GM21423 (cell line): ENCODE measurements at regions not wholly inside any gene's neighbourhood (a gene's known extent, or its start where the extent isn't known, plus 50 kb on each side); places are given as distances from the start of the nearest gene placed in this dataset.

Experiments used
- ATAC-seq: cut with Tn5 transposase; IDR thresholded peaks from one replicate; pipeline ENCODE4 v1.9.1; 2021; ENCODE audit warnings: mild to moderate bottlenecking, moderate library complexity; ENCODE audit not compliant: unreplicated experiment

DNA sequence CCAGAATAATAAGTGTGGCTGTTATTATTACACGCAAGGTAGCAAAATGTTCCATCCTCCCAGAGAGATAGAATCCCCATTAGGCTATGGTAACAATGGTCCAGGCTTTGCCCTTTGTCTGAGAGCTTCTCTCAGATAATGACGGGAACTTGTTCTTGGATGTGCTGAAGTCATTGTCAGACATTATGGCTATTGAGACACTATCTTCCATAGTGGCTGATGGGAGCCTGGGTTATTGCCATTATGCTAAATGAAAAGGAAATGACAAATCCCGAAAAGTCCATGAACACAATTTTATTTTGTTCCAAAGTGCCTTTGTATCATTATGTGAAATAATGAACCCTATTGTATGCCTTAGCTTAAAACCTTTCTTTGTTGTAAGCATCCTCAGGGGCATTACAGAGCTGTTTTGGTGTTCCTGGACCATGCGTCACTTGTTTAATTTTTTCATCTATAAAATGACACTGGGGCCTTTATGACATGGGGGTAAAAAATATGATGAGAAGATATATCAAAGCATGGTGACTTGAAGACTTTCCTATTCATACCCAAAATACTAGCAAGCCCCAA, 218.5 kb downstream of the KCNS3 start:
- ATAC-seq = no peak

DNA sequence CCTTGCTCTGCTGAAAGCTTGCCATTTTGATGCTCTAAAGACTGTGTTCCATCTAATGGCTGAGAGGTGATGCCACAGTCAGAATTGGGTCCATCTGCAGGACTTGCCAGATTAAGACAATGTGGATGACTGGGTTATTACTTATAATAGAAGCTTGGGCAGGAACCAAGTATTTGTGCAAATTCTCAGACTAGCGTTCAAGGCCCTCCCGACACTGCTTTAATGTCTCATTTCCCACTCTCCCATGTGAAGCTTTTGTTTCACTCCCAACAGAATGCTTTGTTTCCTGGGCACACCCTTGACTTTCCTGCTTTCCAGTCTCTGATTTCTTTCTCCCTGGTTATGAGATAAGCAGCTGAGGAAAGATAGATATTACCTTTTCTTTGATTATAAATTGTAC, 215.8 kb downstream of the KCNS3 start:
- no peak for ATAC-seq

DNA sequence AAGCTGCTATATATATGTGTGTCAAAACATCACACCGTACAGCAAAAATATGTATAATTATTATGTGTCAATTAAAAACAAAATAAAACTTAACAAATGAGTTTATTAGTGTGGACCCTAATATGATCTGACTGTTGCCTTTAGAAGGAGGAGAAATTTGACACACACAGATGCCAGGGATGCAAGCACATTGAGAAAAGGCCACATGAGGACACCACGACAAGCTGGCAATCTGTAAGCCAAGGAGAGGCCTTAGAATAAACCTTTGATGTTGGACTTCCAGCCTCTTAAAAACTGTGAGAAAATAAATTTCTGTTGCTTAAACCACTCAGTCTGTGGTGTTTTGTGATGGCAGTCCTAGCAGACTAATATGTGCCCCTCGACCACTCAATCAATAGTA, 214.7 kb downstream of the KCNS3 start:
- no peak for ATAC-seq

DNA sequence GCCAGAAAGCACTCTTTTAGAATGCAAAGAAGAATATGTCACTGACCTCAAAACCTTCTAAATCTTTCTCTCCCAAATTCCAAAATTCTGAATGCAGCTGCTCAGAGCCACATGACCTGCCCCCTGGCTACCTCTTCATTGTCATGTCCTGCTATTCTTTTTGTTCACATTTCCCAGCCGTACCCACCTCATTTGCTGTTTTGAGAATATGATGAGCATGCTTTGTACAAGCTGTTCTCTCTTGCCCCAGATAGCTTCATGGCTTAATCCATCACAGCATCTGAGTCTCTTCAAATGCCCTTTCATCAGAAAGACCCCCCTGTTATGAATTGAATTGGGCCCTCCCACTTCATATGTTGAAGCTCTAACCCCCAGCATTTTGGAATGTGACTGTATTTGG, 214.3 kb downstream of the KCNS3 start:
- ATAC-seq = no peak

DNA sequence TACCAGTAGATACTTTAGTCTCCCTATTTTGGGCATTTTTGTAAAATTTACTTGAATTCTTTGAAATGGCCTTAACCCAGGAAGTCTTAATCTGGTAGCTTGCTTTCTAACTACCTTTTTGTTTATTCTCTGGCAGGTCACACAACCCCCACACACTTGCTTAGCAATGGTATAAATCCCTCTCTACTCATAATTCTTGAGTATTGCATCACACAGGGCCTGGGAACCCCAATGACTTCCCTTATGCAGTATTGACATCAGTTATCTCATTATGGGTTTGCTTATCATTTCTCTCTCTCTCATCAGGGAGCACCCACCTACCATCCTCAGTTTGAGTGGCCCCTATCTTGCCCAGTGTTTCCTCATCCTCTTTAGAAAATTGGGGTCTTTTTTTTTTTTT, 207.1 kb downstream of the KCNS3 start:
- ATAC-seq = no peak

DNA sequence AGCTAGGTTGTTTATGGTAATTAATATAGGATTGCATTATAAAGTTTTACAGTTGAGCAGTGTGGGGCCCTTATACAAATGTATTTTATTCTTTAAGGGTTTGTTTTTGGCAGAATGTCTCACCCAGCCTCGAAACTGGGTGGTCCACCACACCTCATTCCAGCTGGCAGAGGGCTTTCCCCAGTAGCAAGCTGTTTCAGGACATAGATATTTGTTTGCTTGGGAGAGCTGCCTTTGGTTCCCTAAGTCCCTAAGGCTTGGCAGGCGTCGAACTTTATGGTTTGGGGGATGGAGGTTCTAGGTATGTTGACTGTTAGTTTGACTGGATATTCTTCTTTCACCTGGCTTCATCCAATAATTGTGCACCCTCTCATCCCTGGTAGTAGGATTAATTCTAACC, 205.9 kb downstream of the KCNS3 start:
- ATAC-seq = no peak

DNA sequence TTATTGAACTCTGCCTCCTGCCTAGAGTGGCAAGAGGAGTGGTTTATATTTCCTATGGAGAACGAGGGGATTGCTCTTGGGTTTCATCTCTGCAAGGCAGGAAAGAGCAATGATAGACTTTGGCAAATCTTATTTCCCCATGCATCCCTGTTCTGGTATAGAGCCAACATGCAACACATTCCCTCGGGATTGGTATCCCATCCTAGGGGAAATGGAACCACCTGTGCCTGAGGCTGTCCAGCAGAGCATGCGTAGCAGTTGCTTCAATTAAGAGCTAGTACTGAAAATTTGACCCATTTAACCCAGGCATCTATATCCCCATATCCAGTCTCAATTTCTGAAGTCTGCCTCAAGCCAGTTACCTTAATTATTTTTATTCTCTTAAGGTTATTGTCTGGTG, 205.3 kb downstream of the KCNS3 start:
- ATAC-seq = no peak

DNA sequence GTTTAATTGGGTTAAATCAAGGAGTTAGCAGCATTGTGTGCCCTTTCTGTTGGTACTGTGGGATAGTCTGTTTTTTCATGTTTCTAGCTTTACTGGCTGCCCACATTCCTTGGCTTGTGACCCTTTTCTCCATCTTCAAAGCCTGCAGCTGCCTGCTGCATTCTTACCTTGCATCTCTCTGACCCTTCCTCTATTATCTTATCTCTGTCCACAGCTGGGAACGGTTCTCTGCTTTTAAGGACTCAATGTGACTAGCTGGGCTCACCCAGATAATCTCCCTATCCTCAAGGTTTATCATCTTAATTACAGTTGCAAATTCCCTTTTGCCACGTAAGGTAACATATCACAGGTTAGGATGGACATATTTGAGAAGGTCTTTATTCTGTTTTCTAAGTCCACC, 199.7 kb downstream of the KCNS3 start:
- no peak for ATAC-seq

DNA sequence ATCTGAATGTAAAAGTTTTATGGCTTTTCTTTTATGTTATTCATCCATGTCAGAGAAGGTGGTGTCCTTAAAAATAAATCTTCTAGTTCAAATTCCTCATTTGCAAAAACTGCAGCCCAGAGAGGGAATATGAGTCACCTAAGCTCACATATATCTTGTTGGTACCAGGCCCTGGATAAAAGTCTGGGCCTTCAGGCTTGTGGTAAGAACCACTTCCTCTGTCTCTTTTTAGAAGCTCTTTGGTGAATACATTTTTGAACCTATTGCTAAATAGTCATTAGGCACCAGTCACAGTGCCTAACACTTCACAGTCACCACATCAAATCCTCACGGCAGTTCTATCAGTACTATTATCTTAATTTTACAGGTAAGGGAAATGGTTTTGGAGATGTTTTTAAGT, 199.2 kb downstream of the KCNS3 start:
- ATAC-seq = no peak

DNA sequence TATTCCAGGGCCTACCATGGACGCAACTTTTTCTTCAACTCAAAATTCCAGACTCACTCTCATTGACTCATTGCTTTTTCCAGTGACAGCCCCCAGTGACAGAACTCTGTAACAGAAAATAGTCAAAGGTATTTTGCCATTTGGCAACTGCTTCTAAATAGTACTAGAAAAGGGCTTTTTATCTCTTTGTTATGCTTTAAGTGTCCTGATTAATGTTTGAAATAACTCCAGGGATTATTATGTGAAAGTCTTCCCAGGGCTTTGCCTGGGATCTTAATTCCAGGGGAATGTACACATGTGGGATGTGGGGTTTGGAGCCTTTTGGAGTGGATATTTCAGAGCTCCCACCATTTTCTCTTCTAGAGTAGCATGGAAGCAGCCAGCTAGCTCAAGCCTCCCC, 198.8 kb downstream of the KCNS3 start:
- no peak for ATAC-seq

DNA sequence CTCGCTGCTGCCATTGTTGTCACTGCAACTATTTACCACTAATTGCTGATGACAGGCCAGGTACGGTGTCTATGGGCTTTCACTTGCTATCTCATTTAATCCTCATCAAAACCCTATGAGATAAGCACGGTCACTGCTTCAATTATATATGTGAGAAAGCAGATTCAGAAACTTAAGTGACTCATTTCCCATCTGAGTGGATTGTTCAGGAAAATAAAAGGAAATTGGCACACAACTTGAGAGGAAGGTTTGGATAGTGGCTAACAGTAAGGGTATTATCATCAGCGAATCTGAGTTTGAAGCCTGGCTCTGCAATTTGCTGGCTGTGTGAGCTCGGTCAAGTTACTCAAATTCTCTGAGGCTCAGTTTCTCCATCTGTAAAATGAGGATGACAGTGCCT, 196.0 kb downstream of the KCNS3 start:
- no peak for ATAC-seq

DNA sequence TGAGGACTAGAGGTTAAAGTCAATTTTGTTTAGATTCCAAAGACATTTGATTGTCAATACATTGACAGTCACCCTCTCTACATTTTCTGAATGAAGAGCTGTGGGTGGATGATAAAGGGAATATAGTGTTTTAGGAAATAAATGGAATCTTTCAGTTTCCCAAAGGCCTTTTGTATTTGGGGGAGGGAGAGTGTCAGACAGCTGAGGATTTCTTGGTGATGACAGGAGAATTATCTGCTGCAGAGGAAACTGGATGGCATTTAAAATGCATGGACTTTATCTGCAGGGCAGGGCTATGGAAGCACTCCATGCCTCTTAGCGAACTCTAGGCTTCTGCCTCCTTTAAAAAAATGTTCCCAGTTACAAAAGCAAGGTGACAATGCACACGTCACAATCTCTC, 195.1 kb downstream of the KCNS3 start:
- no peak for ATAC-seq

DNA sequence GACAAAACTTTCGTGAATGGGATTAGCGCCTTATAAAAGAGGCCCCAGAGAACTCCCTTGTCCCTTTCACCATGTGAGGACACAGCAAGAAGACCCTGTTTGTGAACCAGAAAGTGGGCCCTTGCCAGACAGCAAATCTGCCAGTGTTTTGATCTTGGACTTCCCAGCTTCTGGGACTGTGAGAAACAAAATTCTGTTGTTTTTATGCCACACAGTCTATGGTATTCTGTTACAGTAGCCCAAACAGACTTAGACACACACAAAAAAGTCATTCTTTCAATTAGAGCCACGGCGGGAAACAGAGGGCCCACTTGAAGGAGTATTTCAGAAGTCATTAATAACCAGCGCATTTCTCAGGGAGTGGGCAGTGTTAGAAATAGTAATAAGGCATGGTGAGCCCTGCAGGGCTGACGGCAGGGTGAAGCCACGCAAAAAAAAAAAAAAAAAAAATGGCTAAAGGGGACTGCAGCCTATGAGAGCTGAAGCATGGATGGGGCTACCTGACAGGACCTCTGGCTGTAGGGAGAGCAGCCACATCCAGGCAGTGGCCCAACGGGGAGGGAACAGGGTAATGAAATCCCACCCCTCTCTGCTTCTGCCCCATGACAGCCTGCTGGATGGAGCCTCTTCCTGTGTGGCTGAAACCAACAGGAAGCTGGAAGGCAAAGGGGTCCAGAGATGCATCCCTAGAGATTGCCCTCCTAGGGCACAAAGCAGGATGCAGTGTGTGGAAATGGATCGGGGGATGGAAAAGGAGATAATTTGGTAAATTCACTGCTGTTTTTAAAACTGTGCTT, 189.3 kb downstream of the KCNS3 start:
- ATAC-seq = no peak

DNA sequence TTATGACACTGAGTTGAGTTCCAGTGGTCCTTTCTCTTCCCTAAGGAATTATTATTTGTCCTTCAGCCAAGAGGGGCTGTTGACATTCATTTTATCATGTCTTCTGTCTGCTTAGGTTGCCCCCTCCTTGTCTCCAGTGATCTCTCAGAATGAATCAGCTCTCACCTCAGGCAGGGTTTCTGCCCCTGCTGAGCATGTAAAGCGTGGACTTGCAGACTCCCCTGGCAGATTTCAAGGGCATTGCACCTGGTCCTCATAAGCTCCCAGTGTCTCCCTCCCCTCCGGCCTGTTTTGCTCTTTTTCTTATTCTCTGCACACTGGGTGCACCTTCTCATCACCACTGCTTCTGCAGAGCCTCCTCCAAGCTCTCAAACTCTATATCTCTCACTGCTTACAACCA, 188.4 kb downstream of the KCNS3 start:
- no peak for ATAC-seq

DNA sequence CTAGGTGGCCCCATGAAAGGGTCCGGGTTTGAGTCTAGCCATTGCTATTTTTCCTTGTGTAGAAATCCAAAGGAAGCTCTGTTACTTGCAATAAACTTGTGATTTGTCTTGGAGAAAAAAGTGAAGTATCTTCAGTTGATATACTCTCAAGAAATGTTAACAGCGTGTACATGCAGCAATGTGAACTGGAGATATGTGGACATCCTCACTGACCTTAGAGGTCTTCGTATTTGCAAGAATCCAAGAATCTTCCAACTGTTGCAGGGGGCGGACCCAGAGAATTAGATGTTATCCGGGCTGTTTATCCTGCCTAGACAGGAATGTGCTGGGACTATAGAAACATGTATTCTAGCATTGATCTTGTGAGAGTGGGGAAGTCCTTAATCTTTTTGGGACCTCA, 187.6 kb downstream of the KCNS3 start:
- no peak for ATAC-seq

DNA sequence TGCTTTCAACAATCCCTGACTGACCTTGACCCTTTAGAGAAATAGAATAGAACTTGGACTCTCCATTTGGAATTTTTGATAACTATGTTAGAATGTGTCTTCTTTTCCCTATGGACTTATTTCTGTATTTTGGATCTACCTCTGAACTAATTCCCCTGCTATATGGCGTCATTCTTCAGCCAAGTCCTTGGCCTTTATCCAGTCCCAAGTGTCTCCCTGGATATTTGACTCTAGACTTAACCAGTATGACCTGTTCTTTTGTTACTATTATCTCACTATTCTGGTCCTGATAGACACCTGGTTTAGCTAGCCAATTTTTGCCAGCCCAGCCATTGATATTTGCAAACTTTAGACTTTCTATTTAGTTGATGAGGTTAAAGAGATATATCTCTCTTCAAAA, 186.8 kb downstream of the KCNS3 start:
- no peak for ATAC-seq

DNA sequence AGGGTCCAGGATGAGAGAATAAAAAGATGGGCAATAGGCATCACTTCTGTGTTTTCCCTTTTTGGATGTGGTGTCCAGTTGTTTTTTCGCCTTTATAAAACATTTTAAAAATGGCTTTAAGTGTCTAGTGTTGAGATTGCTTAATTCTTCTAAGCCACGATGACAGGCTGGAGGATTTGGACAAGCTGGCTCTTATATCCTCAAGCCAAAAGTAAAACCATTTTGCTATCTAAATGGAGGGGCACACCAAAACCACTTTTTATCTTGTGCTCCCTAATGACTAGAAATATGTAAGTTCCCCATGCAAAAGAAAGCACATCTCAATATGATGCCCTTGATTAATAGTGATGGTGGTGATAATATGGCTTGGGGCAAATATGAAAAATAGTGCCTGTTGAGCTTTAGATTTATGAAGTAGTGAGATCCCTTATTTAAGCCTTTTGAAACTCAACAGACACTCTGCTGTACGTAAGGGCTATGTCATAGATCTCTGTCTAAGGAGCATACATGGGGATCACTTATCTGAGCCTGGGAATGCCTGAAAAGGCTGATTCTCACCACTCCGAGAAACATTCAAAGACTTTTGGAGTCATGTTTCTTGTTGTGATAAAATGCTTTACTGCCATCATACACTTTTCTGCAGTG, 185.5 kb downstream of the KCNS3 start:
- ATAC-seq = no peak

DNA sequence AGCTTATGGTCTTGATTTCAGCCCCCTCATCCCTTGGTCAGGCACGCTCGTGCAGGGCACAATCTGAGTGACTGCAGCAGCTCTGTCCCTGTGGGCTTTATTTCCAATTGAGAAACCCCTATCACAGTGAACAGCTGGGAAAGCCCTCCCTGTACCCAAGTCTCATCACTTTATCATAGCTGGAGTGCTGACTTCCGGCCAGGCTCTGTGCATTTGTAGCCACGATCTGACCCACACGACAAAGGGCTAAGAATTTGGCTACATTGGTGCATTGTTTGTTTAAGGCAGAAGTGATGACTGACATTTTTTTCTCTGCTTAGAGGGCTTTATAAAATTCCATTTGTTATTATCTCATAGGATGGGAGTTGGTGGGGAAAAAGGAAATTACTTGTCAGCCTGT, 184.4 kb downstream of the KCNS3 start:
- ATAC-seq = no peak

DNA sequence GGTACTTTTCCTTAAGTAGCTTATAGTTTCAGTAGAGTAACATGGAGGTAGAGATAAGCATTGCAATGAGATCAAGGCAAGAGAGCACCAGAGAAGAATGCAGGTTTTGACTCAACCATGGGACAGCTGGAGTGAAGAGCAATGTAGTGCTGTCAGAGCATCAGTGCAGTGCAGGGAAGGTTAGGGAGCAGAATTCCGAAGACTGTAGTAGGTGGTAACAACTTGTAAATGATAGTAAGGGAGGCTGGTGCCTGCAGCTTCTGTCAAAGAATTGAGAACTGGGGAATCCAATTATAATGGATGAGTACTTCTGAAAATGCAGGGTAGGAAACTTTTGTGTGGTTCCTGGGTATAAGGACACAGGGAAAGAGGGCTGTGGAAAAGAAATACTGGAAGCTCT, 183.2 kb downstream of the KCNS3 start:
- ATAC-seq = no peak

DNA sequence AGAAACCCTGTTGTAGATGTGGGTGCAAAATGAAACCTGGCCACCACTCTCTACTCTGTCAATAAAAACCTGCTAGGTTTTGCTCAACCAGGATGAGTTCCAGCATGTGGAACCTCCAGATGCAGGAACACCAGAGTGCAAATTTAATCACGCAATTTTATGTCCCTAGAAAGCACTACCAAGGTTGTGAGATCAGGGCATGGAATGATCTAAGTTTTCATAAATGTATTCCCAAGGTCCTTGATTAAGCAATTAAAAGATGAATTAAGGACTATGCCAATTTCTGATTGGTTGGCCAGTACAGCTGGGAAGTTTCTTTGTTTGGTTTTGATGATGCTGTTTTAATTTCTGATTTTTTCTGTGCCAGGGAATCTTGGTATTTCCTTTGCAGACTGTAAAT, 179.2 kb downstream of the KCNS3 start:
- ATAC-seq = no peak

DNA sequence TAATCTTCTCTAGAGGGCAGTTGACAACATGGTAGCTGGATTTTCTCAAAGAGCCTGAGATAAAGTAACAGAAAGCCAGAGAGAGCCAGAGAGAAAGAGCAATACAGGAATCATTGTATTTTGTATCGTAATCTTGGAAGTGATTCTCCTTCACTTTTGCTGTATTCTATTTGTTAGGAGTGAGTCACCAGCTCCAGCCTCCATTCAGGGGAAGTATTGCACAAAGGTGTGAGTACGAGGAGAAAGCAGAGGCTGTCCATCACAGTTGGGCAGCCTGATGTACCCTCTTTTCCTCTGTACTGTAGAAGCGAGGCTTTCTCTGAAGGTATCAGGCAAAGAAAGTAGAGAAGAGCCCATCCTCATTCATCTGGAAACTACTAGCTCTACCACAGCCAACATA, 176.8 kb downstream of the KCNS3 start:
- no peak for ATAC-seq

DNA sequence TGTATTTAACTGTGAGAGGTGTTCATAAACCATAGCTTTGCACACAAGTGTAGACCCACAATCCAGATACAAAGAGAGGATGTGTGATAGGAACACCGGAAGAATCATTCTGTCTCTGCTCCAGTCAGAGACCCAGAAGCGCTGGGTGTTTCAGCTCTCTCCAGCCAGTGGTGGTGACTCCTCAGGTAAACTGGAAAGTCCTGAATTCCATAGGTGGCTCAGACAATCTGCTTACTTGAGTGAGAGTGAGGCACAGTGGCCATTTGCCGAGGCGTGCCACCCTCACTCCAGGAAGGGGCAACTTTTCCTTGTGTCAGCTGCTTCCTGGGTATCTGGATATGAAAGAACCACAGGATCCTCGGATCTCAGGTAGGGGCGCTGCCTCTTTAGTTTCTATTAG, 171.5 kb downstream of the KCNS3 start:
- no peak for ATAC-seq

DNA sequence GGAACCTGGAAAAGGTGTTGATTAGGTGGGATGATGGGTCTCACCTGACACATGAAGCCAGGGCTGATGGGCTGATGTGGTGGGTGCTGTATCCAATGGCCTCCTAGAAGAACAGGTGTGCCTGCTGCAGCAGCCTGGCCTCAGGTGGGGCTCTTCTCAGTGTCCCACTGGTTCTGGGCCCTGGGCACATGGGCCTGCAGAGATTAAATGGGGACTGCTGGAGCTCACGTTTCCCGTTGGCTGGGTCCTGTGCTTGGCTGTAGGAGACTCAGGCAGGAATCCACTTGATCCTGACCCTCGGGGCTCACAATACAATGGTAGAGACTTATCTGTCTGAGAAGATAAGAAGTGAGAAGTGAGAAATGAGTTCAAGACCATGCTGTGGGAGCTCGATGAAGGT, 170.9 kb downstream of the KCNS3 start:
- no peak for ATAC-seq
